Renal cortex interstitium (tissue), 11 donors: ENCODE measurements at regions not wholly inside any gene's neighbourhood (a gene's known extent, or its start where the extent isn't known, plus 50 kb on each side); places are given as distances from the start of the nearest gene placed in this dataset.
A peak's percentile ranks its signal among the peaks of the same experiment; 100 is the strongest.

Experiments used
- DNase-seq, 11 donors: peaks; one replicate each; pipeline ENCODE4 v3.0.0-alpha.2; 2013; ENCODE audit warnings: low read depth in 9 of 11, low spot score in 4 of 11; ENCODE audit errors: extremely low read depth in 1 of 11

DNA sequence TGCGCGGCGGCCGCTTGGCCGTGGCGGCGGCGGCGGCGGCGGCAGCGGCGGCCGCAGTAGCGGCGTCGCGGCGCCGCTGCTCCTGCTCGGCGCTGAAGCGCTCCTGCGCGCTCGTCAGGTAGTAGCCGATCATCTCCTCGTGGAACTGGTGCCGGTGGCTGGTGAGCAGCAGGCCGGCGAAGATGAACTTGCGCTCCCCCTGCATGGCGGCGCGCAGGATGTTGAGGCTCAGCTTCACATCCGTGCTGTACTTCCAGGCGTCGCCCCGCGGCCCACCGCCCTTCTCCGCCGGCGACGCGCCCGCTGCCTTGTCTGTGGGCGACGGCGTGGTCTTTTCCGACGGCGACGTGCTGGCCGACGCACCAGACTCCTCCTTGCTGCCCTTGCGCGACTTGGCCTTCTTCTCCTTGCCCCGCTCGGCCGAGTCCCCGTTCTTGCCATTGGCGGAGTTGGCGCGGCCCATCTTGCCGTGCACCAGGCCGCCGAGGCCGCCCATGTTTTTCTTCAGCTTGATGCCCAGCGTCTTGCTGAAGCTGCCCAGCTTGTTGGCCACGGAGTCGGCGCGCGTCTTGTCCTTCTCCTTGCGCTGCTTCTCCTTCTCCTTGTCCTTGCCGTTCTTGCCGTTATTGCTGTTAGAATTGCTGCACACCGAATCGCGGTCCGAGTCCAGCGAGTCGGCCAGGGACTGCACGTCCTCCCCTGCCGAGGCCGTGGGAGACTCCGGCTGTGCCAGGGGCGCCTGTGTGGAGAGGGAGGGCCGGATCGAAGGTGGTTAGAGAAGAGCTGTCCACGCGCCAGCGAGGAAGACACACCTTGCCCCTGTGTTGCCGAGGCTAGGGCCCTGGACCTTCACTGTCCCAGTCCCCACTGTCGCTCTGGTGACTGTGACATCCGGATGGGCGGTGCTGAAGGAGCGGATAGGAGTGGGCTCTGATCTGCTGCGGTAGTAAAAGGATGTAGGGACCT, 157.6 kb downstream of the KLF13 start:
- DNase-seq, result no peak

DNA sequence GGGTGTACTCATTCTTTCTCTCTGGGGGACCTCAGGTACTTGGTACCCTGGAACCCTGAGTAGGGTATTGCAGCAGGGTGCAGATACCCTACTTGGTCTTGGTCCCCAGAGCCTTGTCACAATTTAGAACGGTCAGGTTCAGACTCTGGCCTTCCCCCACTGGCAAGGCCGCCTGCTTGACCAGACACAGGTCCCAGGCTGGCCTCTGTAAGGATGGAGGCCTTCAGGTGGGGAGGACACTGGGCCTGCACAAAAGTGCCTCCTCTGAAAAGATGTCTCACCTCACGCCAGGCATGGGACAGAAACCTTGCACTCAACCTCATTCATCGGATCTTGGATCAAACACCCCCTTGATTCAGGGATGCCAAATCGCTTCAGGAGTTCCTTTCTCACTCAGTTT, 158.4 kb downstream of the KLF13 start:
- no peak for DNase-seq

DNA sequence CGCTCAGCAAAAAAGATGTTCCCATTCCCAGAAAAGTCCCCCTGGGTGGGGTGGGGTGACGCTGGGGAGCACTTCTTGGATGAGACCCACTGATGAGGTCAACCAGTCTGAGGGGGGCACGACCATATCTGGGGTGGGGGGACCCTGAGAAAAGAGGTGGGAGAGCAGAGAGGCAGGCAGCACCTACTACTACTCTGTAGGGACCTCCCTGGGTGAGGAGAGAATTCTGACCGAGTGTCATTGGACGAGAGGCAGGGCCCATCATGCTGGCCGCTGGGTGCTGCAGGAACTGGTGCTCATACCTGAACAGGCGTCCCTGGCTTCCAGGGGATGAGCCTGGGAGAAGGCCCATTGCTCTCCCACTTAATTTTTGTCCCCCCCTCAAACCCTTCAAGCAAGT, 158.8 kb downstream of the KLF13 start:
- no peak for DNase-seq

DNA sequence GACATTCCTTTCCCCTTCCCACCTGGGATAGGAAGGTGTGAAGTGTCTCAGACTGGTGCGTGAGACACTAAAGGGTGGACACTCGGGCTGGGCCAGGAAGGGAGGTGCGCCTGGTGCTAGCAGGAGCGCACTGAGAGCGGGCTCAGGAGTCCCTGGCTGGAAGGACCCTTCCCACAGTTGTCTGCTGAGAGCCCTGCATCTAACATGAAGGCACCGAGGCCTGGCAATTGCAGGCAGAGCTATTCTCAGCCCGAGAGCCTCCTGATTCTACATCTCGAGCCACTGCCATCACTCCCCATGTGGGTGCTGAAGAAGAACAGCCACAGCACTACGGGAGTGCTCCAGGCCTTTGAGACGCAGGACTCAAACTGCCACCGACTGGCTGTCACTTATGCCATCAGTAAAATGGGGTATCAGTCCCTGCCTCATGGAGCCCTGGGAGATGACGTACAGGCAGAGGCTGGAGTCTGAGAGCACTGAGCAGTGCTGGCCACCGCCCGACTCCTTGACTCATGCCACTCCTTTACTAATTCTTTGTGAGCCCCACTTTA, 159.4 kb downstream of the KLF13 start:
- DNase-seq, result no peak

DNA sequence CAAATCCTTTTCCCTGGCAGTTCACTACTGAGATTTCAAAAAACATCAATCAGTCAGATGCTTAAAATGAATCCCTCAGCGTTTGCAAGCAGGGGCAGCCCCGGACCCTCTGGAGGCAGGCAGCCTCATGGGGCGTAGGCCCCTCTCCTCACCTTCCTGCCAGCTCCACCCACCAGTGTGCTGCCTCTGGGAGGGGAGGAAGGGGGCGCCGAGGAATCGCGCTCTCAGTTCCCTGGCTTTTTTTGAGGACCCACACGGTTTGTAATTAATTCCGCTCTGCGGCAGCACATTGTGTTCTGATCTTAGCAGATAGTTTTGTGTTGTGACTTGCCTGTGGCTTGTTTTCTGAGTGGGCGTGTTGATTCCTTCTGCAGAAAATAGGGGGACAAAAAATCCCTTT, 159.9 kb downstream of the KLF13 start:
- no peak for DNase-seq

DNA sequence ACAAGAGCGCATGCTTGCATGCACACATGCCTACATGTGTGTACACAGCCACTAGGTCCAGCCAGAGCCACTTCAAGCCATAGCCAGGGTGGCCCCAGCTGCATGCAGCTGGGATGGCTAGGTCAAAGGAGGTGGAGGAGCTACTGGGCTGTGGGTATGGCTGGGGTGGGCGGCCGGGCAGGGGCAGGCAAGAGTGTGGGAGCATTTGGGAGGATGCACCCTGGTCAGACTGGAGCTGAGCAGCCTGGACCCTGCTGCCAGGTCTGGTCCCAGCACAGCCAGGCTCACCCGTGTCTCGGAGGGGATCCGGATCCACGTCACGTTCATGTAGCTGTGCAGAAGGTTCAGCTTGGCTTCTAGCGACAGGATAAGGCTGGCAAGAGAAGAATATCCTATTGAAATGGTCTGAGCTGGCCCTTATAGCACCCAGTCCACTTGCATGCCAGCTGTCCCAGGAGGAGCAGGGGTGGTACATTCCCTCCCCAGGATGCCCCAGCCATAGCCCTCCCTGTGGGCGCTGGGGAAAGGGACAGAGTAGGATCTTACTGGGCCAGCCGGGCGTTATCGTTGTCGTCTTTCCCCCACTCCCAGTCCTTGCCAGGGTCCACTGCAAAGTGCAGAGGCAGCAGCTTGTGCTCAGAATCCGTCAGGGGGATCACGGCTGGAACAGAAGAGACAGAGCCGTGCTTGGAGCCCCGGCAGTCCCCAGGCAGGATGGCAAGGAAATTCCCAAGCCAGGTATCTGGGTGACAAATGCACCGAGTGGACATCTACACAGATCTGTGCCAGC, 160.5 kb downstream of the KLF13 start:
- no peak for DNase-seq

DNA sequence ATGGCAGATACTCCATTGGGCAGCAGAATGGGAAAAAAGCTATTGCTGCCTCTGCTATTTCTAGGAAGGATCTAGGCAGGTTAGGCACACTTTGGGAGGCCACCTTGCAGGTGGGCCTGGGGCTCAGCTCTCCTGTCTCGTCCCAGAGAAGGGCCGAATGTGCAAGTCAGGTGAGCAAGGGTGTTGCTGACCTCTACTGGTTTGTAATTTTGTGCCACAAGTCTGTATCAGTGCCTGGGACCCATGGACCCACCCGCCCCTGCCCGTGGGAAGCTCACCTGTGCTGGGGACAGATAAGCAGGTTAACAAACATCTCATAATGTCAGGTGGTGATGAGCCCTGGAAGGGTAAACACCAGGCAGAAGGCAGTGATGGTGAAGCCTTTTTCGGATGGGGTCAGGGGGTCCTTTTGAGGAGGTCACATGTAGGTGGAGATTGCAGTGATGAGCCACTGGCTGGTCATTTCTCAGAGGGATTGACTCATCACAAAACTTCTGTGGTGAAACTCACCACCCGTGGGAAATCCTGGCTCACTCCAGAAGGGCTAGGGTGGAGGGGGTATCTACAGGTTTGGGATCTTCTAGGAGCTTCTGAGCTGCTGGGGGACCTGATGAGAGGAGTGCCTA, 161.3 kb downstream of the KLF13 start:
- no peak for DNase-seq

DNA sequence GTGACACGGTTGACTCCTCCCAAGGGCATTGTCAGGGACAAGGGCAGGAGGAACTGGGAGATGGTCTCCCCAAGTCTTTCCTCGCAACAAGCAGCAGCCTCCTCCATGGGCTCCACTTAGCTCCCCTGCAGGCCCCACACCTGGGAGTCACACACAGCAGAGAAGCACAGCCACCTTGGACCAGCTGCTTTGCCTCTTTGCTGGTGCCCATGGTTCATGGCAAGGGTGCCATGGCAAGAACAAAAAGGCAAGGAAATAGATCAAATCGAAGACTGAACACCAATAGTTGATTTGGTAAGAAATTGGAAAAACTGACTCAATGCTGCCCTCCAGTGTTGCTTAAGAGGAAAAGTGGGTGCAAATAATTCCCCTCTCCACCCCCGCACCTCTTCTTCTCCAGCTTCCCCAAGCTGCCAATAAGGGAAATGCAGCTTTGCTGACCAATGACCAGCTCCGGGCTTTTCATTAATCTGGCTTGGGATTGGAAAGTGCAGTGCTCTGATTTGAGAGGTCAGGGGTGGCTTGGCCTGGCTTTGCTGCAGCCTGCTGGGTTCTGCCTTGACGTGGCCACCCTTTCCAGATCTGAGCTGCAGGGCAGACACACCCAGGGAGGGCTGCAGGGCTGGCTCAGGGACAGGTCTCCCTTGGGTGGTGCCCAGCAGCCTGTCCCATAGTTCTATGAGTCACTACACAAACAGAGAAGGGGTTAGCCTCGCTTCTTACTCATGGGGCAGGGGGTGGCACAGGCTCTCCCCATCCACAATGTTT, 162.0 kb downstream of the KLF13 start:
- peak in 6 of 11 donors; percentile 55 to 79 (median 68) for DNase-seq

DNA sequence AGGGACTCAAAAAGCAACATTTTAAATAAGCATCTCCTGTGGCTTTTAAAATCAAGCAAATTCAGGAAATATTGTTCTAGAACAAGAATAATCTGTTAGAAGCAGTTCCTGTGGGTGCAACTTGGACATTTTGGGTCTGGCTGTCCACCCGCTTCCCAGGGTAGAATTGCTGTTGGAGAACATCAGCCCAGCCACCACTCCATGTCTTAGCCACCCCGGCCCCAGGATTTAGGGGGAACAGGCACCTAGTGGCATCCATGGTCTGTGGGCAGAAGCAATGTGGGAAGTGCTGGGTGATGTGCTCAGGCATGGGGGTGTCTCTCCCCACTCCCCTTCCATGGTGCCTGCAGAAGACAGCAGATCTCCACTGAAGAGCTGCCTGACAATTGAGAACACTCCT, 162.6 kb downstream of the KLF13 start:
- no peak for DNase-seq

DNA sequence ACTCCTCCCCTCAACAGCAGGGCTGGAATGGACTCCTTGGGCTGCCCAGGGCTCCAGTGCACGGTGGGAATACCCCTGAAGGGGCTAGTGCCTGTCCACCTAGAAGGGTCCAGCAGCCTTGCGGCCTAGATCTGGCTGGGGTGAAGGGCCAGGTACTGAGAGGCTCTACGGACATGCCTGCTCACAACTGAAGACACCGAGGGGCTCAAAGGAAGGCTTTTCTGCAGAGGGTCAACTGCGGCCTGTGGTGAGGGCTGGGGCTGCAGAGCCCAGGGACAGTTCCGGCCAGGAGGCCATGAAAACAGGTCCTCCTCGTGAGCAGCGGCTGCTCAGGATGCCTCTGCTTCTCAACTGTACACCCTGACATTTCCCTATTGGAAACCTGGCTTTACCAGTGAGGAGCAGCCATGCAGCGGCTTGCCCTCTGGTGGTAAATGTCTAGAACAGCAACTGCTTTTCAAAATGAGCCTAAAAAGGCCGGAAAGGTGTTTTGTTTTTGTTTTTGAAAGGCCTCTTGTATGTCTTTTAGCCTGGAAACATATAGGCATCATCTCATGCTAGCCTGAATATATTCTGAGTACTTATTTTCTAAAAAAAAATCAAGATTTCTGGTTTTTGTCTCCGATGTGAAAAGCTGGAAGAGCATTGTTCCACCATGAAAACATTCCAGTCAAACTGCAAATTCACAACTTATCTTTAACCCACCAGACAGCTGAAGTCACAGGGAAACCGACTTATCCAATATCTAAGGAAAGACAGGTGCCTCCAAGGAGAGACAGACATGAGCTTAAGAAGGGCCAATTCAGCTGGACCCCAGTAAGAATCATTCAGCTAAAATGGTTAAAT, 163.4 kb downstream of the KLF13 start:
- DNase-seq, result no peak

DNA sequence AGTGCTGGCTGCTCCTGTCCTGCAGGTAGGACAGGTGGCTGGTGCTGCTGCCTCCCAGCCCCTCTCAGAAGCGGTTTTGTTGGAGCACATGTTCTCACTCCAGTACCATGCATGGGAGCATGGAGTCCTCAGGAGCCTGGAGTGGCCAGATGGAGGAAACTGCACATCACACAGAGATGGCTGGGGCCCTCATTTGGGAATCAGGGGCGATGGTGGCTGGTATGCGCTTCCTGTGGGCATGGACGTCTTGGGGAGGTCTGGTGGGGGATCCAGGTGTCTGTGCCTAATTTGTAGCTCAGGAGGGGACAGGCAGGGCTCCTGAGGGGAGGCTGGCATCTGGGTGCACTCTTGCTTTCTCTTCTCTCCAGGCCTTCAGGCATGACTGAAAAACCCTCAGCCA, 168.2 kb downstream of the KLF13 start:
- no peak for DNase-seq

DNA sequence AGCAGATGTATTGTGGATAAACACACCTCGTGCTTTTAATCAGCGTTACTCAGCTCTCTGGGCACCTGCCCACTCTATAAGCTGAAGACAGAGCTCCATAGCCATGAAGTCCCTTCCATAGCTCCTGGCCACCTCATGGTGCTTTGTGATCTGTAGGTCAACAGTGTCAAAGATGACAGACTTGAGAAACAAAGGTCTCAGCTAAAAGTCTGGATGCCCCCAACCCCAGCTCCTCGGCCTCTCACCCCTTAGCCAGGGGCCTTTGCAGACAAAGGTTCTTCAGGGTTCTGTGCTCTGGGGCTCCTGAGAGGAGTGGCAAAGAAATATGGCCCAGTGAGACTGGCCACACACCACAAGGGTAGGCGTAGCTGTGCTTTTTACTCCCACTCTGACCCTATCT, 168.6 kb downstream of the KLF13 start:
- no peak for DNase-seq

DNA sequence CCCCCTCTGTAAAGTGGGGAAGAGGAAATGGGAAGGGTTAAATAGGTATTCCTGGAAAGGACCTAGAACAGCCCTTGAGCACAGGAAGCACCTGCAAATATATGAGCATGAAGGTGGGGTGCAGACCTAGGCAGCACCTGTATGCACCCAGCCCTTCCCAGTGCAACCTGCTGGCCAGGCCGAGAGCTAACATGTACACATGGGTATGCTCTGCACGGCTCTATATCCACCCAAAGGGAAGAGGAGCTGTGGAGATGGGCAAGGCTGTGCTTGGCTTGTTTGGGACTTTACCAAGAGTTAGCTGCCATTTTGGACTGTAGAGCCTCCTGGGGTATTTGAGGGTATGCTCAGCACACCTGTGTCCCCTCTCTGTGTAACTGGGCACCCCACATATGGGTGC, 171.2 kb downstream of the KLF13 start:
- DNase-seq, result no peak

DNA sequence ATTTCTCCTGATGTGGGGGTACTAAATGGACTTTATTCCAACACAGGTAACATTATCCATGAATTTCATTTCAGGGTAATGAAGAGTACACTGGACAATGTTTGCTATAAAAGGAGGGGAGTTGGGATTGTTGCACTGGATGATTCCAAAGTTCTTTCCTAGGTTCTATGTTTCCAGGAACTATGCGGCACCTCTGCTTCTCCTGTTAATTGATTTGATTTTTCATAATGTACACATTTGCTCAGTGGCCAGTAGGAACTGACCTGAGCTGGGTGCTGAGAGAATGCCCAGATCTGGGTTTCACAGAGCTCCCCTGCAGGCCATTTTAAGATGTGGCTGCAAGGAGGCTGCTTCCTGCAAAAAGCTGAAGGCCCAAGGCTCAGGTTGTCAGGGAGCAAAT, 171.7 kb downstream of the KLF13 start:
- no peak for DNase-seq

DNA sequence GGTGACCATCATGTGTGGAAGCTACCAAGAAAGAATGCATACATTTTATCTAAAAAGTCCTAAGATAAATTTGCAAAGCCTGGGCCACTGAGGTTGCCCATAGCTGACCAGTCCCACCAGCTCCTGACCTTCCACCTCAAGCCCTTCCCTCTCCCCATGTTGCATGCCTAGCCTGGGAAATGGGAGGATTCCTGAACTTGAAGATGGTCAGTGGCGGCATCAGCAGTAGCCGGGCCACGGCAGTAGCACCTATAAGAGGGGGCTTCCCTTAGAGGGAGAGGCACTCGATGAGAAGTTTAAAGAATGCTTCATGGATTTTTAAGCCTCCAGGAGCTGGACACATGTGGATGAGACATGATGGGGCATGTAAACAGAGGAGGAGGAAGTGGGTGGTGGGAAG, 172.1 kb downstream of the KLF13 start:
- no peak for DNase-seq

DNA sequence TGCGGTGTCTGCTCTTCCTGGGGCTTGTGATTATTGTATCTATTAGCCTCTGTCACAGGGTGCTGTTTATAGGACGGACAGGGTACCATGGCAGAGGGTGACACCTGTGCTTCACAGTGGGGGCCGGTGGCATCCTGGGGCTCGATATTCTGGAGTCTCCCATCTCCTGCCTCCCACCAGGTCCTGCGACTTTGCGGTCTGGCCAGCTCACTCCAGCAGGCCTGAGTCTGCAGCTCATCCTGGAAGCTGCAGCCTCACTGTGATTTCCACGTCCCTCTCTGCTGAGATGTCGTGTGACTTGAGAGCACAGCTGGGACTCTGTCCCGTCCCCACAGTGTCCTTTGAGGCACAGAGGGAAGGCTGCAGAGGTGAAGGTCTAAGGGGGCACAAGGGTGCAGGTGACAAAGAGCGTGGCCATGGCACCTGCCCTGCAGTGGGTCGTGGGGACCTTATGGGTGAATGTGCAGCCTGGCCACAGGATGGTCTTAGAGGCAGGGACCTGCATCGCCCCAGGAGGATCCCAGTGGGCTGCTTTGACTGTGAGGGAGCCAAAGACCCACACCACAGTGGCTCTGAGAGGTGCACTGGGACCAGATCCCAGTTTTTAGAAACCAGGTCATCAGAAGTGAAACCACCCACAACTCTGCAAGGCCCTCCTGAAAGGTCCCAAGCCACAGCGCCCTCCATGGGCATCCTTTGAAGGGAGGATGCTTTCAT, 172.8 kb downstream of the KLF13 start:
- DNase-seq, result no peak

DNA sequence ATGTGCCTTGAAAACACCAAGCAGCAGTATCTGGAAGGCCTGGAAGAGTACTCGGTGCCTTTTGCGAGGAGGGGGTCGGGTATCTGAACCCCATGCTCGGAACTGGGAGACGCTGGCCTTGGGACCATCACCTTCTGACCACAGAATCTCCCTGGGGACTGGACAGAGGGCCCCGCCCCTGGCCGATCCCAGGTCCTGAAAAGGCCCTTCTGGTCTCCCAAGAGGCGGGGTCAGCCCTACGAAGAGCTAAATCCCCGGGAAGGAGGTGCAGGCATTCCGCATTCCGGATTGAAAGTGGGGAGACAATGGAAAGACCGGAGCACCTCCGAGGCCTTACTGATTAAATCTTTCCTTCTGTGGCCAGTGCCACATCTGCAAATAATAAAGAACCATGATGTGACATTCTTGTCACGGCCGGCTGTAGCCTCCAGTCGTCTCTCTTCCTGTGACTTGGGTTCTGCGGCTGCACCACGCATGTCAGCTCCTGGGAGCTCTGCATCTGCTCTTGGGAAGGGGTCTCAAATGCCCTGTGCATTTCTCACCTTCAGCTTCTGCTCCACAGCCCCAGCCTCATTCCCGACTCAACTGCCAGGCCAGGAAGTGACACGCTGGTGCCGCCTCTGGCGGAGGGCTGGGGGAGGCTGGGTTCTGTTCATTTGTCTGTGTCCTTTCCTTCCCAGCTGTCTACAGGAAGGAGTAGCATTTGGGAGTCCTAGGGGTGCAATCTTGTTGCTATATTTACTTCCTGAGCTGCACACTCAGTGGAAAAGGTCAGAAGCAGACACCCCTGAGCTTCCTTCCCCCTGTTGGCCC, 173.5 kb downstream of the KLF13 start:
- no peak for DNase-seq
